ENCODE measurements at regions not wholly inside any gene's neighbourhood (a gene's known extent, or its start where the extent isn't known, plus 50 kb on each side); places are given as distances from the start of the nearest gene placed in this dataset.
"Not testable (repeated sequence)": the region's sequence is repeated elsewhere in the genome, so short reads cannot be mapped to it uniquely, and the experiment has no call there.

DNA sequence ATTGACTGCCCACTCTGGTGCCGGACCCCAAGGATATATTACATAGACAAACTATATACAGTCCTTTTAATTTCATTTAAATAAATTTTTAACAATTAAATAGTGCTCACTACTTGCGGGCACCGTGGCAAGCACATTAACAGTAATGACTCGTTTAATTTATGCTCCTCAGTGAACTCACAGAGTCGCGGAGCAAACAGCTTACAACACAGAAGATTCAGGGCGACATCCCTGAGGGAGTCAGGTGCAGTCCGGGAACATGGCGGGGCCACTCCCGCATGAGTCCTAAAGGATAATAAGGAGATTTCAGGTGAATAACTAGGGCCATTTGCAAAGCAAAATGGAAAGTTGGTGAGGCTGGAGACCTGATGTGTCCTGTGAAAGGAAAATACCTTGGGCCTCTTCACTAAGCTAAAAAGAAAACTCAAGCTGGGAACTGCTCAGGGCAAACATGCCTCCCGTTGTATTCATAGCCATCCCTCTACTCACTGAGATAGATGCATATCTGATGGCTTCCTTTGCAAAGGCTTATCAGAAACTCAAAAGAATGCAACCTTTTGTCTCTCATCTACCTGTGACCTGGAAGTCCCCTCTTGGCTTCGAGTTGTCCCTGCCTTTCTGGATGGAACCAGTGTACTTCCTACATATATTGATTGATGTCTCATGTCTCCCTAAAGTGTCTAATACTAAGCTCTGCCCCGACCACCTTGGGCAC is 125.6 kb downstream of the KLF6 start:
- DNase-seq (ENCODE audit: low read depth) = no peak

DNA sequence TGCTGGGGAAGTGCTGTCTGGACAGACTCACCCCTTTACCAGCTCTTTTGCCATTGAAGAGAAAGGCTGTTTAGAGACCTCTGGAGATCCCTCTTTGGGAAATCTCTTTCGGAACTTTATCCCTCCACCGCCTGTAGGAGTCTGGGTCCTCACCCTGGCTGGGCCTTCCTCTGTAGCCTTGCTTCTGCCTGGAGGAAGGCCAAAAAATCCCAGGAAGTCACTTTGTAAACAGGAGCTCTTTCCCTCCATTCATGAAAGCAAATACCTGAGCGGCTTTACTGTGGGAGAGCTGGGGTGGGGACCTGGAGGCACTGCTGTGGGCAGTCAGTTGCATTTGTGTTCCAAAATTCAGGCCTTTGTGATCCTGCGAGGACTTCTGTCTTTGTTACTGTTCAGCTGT is 126.2 kb downstream of the KLF6 start:
- no peak for DNase-seq (ENCODE audit: low read depth)

DNA sequence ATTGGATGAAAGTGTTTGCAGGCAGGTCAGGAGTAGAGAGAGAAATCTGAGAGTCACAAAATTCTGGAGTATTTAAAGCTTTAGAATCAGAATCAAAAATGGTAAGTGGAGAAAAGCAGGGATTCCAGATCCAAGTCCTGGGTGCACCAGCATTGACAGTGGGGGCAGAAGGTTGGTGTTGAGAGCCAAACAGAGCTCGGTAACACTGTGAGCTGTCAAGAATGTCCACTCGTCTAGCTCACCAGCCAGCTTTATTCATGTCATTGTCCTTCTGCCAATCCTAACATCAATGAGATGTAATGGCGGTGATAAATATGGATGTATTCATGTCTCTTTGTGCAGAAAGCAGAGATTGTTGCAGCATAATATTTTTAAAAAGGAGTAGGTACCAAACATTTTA is 128.8 kb downstream of the KLF6 start:
- DNase-seq (ENCODE audit: low read depth) = no peak

DNA sequence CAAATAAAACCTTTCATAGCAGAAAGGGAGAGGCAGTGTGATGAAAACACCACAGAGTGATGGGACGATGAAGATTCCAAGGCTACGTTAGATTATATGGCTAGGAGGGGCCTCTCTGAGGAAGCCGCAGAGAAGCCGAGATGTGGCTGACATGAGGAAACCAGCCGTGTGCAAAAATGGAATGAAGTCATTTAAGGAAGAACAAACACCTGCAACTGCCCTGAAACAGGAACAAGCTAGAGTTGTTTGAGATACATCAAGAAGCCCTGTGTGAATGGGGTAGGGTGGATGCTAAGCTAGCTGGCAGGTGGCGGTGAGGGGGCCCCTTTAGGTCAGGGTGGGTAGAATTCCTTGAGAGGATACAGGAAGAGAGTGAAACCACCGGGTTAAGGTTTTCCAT is 129.5 kb downstream of the KLF6 start:
- no peak for DNase-seq (ENCODE audit: low read depth)

DNA sequence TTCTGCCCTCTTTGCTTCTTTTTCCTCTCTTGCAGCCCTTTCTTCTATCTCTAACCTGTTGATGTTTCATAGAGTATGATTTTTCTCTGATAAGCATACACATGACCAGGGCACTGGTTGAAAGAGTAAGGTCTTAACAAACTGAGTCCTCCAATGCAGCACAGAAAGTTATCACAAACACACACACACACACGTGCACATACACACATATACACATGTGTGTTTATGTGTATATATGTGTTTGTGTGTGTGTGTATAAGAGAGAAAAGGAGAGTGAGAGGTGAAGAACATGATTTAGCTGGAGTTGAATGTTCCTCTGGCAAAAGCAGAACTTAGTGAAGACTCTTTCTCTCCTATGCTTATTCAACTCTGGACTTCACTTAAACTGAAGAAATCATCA is 130.0 kb downstream of the KLF6 start:
- DNase-seq (ENCODE audit: low read depth) = no peak

DNA sequence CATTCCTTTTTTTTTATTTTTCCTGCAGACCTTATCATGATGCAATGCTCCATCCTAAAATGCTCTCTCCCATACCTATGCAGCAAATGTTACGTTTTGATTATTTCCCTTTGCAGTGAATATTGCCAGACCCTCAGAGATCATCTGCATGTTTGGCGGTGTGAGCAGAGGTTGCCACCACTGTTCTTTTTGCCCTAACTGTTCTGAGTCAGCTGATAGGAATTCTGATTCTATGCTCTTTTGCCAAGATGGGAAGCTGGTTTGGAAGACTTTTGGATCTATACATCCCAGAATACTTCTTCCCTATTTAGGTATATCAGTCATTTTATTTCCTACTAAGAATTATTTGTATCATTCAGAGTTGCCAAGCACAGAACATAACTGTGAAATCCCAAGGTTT is 130.5 kb downstream of the KLF6 start:
- no peak for DNase-seq (ENCODE audit: low read depth)

DNA sequence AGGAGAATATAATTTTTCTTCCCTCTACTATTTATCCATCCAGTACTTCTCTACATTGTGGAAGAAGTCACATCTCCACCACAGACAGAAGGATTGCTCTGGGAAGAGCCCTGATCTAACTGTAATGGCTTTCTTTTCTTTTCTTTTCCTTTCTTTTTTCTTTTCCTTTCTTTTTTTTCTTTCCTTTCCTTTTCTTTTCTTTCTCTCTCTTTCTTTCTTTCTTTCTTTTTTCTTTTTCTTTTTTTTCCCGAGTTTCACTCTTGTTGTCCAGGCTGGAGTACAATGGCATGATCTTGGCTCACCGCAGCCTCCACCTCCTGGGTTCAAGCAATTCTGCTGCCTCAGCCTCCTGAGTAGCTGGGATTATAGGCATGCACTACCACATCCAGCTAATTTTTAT is 131.7 kb downstream of the KLF6 start:
- not testable (repeated sequence) for DNase-seq (ENCODE audit: low read depth)

DNA sequence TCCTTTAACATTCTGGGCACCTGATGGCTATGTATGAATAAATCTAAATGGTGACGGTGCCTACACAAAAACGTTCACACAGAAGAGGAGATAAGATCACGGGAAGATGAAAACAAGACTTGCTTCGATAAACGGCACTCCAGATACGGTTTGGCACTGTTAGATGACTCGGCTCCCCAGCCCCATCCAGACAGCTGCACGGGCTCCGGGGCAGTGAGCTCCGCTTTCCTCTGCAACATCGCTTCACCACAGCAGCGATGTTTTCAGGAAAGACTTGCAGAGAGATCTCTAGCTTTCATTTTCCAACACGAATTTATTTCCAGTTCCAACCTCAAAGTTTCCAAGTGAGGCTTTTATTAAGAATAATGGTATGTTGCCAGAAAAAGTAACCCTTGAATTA is 132.1 kb downstream of the KLF6 start:
- DNase-seq (ENCODE audit: low read depth) = no peak

DNA sequence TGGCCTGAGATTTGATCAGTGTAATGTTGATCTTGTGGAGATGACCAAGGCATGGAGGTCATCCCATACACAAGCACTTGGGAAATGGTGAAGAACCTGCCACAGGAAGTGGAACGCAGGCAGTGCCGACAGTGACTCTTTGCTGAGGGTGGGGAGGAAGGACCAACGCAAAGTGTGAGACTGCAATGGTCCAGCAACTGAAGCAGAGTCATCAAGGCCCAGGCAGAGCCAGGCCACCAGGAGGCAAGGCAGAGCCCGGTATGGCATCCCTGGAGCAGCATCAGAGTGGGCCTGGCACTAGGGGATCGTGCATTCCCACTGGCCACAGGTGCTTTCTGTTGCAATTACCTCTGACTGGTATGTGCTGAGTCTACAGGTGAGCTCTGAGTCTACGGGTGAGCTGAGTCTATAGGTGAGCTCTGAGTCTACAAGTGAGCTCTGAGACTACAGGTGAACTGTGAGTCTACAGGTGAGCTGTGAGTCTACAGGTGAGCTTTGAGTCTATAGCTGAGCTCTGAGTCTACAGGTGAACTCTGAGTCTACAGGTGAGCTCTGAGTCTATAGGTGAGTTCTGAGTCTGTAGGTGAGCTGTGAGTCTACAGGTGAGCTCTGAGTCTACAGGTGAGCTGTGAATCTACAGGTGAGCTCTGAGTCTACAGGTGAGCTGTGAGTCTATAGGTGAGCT is 132.9 kb downstream of the KLF6 start:
- DNase-seq (ENCODE audit: low read depth) = no peak

DNA sequence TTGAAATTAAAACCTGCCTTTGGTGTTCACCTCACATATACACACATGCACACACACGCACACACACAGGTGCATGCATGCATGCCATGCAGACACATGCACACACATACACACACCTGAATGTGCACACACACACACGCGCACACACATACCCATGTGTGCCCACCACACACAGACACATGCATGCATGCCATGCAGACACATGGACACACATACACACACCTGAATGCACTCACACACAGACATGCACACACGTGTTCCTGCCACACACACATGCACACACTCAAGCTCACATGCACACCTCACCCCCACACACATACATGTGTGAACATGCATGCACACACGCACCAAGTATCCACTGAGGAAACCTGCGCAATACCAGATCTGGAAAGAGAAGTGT is 136.4 kb downstream of the KLF6 start:
- no peak for DNase-seq (ENCODE audit: low read depth)

DNA sequence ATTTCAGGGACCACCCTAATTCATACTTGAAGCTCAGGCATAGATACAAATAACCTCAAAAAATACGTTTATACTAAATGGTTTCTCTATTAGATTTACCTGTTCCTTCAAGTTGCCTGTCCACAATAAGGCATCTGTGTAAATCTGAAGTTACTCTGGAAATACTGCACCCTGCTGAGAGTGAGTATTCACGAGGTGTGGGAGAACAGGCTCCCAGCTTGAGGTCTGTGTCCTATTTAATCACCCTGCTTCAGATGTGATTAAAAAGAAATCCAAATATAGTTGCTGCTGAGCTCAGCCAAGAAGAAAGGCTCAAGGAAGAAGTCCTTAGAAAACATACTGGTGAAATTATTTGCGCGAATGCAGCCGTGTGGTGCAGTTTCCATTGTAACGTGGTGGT is 136.8 kb downstream of the KLF6 start:
- no peak for DNase-seq (ENCODE audit: low read depth)

DNA sequence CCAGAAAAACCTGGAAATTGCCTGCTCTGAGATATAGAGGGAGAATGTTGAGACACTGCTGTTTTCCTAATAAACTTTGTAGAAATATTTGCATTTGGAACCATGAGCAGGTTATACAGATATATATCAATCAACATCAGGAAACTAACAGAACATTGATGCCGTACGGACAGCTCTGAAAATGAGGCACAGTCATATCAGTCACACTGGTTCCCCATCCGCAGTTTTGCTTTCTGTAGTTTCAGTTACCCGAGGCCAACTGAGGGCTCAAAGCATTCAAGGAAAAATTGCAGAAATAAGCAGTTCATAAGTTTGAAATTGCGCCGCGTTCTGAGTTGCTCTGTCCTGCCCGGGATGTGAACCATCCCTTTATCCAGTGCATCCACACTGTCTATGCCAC is 137.9 kb downstream of the KLF6 start:
- no peak for DNase-seq (ENCODE audit: low read depth)

DNA sequence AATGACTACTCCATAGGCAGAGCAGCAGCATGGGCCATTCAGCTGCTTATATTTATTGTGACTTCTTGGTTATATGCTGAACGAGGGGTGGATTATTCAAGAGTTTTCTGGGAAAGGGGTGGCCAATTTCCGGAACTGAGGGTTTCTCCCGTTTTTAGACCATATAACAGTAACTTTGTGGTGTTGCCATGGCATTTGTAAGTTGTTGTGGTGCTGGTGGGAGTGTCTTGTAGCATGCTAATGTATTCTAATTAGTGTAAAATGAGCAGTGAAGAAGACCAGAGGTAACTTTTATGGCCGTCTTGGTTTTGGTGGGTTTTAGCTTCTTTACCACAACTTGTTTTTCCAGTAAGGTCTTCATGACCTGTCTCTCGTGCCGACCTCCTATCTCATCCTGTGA is 139.6 kb downstream of the KLF6 start:
- no peak for DNase-seq (ENCODE audit: low read depth)

DNA sequence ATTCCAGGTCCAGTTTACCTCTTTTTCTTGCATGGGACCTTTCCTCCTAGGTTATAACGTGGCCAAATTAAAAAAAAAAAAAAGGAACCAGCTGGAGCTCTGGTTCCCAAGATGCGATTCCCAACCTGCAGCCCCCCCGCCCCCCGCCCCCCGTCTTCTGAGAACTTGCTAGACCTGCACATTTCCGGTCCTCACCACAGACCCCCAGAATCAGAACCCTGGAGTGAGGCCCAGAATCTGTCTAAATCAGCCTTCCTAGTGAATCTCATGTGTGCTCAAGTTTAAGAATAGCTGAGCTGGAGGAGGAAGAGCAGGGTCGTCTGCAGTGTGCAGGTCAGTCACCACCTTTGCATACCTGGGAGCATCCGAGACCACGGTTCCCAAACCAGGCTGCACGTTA is 144.2 kb downstream of the KLF6 start:
- DNase-seq (ENCODE audit: low read depth) = no peak

DNA sequence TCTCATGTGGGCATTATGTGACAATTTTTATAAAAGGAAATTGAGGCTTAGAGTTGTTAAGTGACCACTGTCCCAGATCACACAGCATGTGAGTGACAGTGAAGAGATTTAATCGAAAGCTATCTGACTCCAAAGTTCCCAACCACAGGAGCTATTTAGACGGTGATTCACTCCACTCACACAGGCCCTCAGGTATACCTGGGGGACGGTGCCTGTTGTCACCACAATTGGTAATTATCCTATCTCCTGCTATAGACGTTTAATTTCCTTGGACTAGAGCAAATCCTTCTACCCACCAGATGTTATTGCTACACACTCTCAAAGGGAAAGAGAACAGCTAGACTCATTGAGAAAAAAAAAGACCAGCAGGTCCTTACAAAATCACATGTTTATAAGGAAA is 145.5 kb downstream of the KLF6 start:
- no peak for DNase-seq (ENCODE audit: low read depth)

DNA sequence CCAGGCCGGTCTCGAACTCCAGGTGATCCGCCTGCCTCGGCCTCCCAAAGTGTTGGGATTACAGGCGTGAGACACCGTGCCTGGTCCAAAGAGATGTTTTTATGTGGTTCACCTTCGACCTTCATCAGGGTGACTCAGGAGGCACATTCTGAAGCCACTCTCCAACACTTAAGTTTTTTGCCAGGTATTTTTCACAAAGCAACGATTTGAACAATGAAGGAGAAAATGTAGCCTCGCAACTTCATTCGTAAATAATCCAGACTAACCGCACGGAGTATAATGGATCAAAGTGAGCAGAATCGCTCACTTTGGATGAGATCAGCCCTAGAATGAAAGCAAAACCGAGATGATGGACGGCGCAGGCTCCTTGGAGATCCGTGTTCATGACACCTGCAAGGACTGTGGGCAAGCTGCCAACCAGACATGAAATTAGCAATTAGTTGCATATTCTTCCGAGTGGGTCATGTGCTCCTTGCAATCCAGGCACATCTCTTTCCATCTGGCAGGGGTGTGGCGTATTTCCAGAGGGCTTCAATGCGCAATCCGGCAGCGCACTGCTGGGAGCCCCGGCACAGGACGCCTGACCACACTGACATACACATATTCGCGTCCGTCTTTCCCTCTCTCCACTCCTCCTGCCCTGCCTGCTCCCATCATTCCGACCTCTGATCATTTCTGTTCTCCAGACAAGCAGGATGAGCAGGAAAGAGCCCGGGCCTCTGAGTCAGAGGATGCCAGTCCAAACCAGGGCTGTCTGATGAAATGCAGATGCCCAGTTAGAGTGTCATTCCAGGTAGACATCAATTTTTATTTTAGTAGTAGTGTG is 148.4 kb downstream of the KLF6 start:
- no peak for DNase-seq (ENCODE audit: low read depth)

DNA sequence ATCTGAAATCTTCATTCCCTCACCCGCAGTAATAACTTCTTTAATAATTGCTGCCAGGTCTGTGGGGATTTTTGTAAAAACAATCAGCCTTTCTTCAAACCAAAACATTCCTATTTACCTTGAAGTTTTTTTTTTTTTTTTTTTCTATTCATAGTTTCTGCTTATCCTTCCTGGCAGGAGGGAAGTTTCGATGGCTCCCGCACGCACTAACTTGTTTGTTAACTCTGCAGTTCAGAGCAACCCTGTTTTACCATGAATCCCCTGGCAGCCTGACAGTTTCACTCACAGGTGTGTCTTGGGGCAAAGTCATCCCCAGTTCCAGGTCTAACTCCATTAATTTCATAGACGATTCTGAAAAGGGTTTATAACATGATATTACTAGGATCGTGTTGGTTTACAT is 149.3 kb downstream of the KLF6 start:
- DNase-seq (ENCODE audit: low read depth) = no peak

DNA sequence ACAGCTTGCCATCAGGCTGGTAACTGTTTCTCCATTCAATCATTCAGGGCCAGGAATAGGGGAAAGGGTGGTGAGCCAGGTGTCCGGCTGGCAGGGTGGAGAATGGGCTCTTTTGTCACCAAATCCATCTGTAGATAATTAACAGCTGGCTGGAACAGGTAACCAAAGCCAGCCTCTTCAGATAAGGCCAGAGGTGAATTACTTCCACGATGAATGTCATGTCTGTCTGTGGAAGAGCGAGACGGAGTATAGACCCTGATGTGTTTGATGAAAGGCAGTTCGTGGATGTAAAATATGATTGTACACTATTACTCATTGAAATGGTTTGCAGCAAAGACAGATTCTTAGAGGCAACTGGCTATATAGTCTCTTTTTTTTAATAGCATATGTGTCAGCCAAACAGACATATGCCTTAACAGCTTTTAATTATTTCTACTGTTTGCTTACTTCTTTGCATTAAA is 149.8 kb downstream of the KLF6 start:
- no peak for DNase-seq (ENCODE audit: low read depth)

DNA sequence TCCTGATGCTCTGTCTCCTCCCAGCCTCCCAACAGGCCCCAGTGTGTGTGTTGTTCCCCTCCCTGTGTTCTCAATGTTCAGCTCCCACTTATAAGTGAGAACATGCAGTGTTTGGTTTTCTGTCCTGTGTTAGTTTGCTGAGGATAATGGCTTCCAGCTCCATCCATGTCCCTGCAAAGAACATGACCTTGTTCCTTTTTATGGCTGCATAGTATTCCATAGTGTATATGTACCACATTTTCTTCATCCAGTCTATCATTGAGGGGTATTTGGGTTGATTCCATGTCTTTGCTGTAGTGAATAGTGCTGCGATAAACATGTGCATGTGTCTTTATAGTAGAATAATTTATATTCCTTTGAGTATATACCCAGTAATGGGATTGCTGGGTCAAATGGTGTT is 150.4 kb downstream of the KLF6 start:
- not testable (repeated sequence) for DNase-seq (ENCODE audit: low read depth)

DNA sequence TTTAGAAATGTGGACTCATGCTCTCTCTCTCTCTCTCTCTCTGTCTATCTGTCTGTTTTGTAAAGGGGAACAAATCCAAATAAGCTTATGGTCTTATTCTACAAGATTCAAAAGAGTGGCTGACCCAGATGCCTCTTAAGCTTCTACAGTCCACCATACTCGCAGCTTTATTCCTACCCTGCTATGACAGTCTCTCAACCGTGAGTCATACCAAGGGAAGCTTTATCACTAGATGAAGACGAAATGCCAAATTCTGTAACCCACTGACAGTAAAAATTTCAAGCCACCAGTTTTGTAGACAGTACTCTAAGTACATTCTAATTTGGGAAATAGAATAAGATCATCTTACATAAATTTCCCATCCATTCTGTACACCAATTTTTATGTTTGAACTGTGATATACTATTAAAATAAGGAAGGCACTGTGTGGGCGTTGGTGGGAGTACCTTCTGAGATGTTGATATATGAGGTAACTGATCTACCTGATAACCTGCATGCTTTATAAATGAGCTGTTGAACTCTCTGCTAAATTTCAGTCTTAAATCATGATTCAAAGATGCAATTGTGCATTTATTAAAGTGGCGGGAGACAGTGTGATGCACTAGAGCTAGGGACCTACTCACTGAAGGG is 153.2 kb downstream of the KLF6 start:
- no peak for DNase-seq (ENCODE audit: low read depth)

DNA sequence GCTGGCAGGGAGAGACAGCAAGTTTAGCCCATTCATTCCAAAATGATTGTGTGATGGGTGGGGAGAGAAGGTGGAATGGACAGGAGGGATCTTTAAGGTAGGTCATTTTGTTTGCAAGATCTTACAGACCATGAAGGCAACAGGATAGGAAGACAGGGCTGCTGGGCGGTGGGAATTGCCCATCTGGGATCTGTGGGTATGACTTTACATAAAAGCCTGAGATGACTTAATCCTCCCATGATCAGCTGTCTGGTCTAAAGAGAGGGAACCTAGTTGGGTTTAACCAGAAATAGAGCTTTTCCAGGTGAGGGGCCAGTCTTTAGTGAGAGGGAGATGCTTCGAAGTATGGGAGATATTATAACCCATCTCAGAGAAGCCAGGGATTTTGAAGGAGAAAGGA is 153.7 kb downstream of the KLF6 start:
- no peak for DNase-seq (ENCODE audit: low read depth)

DNA sequence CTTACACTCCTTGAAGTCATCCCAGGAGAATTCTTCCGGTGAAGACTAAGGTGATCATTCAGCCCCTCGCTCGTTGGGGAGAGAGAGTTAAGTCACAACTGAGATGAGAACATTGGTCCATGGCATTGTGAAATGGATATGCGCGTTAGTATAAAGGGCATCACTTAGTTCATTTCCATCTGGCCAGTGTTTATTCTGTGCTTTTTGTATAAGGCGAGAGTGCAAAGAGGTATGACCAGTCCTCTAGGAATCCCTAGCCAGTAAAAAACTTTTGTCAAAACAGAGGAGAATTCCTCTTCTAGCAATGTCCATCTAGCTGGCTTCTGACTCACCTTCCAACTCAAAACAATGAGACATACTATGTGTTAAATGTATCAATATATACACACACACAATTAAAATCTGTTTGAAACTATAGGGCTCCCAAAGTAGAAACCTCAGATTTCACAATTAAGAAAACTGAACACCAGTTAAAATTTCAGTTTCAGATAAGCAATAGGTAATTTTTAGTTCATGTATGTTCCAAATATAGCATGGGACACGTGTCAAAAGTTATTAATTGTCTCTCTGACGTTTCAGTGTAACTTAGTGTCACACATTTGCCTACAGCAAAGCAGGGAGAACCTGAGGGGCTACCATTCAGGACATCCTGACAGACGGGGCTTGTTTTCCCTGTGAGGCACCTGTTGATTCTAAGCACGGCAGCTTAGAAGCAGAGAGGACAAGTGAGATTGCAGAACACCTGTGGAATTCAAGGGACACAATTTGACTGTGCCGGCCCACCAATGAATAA is 158.9 kb downstream of the KLF6 start:
- DNase-seq (ENCODE audit: low read depth) = no peak
